NOMO-1 treated with DMSO at 0.1 percent for 48 hours (cell line): ENCODE measurements at regions not wholly inside any gene's neighbourhood (a gene's known extent, or its start where the extent isn't known, plus 50 kb on each side); places are given as distances from the start of the nearest gene placed in this dataset.
"Not testable (repeated sequence)": the region's sequence is repeated elsewhere in the genome, so short reads cannot be mapped to it uniquely, and the experiment has no call there.

Source experiments
- DNase-seq: peaks from one replicate; lab custom pipeline; 2025; ENCODE audit not compliant: unreplicated experiment; lab: John Stamatoyannopoulos, UW

DNA sequence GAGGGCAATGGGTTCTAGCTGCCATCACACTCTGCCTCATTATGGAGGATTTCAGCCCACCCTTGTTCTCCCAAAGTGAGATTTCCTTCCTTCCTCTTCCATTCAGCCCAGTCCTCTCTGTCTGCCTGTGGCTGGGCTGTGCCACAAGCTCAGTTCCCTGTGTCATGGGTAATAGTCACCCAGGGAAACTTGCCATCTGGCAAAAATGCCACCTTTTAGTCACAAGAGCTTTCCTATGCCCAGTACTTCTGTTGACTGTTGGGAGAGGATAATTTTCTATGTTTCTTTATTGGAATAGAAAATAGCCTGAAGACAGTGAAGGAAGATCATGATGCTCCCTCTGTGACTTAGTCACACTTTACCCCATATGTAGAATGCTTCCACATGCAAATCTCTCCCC, 71.4 kb downstream of the TLR4 start:
- no peak for DNase-seq

DNA sequence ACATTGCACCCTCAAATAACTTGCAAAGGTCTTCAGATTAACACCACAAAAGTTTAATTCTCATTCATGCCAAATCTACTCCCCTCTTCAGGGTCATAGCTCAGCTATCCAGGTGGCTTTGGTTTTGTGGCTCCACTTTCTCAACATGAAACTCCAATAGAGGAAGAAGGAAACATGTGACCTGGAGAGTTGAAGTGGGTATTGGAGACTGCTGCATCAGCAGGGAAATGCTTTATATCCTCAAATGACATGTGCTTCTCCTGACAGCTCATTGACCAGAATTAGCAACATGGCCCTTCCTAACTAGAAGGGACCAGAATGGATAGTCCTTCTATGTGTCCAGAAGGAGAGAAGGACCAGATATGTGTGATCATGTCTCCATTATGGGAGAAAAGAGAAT, 73.6 kb downstream of the TLR4 start:
- peak; percentile 85 for DNase-seq

DNA sequence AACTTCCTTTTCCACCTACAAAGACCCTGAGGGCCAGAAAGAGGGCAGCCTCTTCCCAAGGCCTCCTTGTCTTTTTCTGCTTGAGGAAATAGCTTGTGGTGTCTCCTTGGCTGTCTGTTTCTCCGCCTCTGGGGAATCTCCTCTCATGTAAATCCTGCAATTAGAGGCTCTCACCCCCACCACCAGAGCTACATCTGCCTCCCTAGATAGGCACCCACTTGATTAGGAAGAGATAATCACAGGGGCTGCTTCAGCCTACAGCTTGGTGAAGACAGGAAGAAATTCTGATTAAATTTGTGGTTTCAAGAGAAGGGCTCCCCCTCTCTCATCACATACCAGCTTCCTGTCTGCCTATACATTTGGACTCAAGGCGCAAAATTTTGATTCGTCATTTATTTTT, 75.6 kb downstream of the TLR4 start:
- DNase-seq = no peak

DNA sequence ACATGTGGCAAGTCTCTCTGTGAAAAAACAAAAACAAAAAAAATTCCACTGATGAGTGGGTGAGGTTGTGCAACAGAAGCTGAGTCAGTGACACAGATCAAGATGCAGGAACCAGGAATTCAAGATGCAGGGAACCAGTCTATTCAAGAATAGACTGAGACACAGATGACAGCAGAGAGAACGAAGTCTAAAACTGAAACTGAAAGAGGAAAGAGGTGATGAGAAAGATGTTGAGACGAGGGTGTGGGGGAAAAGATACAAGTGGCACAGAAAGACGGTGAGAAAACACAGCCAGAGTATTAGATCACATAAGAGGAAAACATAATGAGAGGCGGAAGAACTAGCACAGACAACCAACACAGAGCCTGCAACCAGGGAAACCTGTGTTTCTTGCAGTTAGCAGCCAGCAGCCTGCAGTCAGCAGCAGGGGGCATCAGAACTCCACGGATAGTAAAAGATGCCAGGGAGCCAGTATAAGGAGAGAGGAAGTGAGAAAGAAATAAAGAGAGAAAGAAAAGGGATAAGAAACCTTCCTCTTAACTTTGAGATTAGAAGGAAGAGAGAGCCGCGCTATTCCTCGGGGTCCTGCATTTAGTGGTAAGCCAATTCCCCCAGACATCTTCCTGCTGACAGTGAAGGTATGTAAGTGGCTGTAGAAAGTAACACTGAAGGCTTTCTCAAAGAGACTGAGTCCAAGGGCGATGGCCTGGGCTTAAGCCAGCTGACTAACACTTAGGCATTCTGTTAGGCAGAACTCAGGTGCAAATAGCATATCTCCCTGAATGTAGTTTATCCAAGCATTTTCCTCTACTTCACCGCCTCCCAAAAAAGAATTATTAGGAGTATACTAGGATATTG, 79.0 kb downstream of the TLR4 start:
- DNase-seq = peak; percentile 95

DNA sequence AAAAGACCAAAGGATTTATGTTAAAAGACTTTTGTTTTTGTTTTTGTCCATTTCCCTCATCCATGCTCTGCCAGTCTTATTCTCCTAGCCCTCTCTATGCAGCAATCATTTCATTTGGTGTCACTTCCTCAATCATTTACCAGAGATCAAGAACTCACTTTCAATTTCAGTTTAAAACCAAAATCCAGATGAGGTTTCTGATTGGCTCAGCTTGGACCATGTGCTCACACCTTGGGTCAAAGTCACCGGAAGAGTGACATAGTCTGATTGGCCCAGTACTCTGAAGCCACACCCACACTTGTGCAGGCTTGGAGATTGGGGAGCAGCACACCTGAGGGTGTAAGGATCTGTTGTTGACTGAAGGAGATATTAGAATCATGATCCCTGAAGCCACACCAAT, 79.6 kb downstream of the TLR4 start:
- peak; percentile 87 for DNase-seq

DNA sequence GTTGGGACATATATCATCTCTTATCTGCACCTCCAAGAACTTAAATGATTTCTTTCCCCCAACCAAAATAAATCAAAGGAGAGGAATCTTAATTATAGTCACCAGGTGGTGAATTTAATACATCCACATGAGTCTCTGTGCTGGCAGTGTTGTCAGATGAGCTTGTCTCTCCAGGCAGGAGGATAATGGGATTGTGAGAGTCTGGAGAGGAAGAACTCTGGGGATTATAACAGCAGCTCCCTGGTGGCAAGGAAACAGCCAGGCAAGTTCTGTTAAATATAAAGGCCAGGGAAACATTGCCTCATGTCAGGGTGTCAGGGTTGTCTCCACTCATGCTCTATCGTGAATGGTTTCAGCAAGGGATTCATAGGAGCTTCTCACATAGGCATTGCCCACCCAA, 80.8 kb downstream of the TLR4 start:
- DNase-seq = no peak

DNA sequence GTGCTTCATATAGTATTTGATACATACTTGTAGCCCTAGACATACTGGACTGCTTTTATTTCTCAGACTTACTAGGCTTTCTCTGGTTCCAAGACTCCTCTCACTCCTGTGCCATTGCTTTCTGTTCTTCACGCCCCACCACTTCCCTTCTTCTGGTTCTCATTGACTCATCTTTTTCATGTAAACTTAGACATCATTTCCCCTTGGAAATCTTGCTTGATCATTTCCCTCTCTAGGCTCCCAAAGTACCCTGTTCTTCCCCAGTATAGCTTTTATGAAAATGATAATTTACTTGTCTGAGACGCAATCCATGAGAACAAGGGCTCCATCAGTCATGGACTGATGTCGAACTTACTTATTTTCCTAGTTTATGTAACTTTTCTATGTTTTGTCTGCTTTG, 83.5 kb downstream of the TLR4 start:
- peak; percentile 8 for DNase-seq

DNA sequence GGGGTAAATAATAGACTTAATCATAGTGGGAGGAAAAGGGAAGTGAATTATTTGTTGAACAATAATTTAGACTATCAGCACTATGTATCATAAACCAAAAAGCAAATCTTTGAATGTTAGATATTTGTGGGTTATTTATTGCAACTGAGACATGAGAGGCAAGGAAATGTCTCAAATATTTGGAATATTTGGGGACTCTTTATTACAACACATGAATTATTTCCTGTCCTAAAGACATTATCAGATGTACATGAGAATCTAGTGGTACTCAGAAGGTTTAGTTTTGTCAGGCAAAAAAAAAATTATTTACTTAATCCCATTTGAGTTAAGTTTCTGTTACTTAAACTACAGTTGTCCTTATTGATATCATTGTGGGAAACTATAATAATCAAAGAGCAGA, 91.1 kb downstream of the TLR4 start:
- no peak for DNase-seq

DNA sequence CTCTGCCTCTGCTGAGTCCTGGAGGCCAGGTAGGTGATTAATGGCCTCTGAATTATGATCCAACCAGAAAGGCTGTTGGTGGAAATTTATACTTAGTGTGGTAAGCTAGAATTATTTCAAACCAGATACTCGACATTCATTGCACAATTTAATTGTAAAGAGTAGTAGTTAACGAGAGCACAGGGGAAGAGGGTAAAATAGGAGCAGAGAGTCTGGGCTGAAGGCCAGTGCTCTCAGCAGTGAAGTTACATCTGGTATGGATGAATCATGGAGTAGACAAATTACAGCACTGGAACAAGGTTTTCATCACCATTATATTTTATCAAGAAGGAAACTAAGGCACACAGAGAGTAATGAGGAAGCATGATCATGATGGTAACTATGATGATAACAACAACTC, 92.5 kb downstream of the TLR4 start:
- DNase-seq = no peak

DNA sequence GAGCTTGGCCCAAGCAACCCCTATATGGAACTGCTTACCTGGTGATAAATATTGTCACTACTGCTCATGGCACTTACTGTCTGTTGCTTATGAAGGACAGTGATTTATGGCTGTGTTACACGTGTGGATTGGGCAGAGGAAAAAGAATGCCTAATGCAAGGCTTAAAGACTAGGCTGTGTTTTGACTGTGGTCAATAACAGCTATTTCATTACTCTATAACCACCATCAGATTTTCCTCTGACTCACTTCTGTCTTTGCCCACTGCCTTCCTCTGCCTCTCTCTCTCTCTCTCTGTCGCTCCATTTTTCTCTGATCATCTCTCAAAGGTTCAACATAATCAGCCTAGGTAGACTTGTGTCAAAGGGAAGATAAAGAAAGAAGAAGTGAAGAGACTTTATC, 96.2 kb downstream of the TLR4 start:
- DNase-seq = no peak

DNA sequence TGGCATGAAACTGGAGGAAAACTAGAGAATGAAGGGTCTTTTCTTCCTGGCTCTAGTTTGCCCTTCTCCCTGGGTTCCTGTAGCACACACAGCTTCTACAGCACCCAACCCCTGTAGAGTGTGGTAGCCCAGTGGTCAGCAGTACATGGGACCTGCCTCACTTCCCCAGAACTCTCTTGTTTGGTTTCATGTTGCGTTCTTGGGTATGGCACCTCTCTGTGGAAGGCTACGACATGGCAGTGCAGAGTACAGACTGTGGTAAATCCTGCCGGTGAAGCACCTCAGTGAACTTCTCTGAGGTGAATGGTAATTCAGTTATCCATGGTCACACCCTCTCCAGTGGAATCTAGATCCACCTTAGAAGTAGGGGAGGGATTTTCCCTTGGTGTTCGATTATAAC, 105.5 kb downstream of the TLR4 start:
- no peak for DNase-seq

DNA sequence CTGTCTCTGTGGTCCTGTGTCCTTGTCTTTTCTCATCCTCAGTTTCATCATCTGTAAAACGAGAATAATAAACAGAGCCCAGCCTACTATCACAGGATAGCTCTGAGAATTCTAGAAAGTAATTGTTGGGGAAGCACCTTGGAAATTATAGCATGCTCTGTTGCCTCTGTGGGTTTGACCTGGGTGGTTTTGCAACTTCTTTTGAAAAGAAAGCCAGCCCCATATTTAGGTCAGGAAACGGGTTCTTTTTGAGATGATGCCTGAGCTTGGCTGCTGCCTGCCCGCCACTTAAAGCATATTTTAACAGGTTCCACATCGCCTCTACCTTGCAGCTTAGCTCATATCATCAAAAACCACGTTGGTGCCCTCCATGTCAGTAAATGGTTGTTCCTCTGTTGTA, 111.1 kb downstream of the TLR4 start:
- DNase-seq = no peak

DNA sequence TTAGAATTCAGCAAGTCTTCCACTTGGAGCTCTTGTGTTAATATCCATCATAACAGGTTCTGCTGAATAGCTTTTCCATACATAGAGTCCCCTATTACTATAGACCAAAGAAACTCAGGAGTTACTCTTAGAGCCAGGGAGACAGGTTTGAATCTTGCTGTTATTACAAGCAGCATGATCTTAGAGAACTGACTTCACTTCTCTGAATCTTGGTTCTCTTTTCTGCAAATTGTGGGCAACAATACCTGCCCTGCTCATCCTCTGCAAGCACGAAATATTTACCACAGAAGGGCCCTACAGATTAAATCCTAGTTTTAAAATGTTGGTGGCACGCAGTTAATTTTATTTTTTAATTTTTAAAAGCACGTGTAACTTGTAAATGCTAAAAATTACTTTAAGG, 111.7 kb downstream of the TLR4 start:
- DNase-seq = no peak

DNA sequence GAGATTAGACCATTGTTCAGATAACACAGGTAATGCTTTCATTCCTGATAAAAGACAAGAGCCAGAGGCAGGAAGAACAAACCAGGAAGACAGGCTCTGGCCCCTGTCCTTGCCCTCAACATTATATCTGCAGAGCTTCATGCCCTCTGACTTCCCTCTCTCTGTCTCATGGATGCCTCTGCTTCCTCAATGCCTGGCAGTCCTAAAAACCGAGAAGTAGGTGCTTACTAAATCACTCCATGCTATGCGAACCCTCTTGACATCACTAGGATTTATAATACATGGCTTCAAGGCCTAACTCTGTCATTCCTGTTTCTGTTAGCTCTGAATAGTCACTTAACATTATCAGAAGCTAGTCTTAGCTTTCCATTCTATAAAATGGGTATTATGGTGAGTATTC, 117.8 kb downstream of the TLR4 start:
- peak; percentile 32 for DNase-seq

DNA sequence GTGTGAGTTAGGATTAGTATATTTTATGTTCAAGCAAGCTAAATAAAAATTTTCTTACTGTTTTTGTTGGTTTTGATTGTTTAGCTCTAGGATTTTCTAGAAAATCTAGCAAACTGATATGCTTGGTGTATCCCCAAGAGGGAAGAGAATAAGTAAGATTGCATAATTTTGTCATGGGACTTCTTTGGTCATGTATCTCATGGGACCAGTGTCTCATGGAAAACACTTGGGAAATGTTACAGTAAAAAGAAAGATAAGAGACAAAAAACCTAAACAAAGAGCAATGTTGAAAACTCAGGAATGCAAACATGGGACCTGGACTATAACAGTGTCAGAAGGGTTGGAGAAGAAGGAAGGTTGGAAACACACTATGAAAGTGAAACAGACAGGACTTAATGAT, 119.4 kb downstream of the TLR4 start:
- no peak for DNase-seq

DNA sequence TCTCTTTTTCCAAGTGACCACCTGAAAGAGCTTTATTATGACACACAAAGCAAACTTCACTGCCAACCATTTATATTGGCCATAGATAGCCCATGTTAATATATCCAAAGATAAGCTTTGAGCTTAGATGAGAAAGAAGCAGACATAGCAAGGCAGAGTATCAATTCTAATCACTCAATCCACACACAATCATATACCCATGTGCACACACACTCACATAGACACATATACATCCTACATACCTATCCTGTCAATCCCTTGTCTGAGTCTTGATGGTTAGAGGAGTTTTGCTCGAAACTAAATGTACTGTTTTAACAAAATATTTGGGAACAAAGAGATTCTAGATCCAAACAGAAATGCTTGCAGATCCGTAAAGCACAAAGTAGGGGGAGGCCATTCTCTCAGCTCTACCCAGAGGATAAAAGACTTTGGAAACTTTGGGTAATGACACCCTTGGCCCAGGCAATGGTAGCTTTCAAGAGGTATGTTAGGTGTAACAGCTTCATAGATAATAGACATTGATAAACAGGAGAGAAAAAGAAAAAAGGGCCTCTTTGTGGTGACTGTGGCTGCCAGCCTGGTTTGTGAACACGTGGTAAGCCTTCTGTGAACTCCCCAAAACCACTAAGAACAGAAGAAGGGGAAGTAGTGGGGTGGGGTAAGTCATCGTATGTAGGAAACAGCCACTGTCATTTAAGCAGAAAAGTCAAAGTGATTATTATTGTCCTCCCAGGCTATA, 121.6 kb downstream of the TLR4 start:
- DNase-seq = peak; percentile 93

DNA sequence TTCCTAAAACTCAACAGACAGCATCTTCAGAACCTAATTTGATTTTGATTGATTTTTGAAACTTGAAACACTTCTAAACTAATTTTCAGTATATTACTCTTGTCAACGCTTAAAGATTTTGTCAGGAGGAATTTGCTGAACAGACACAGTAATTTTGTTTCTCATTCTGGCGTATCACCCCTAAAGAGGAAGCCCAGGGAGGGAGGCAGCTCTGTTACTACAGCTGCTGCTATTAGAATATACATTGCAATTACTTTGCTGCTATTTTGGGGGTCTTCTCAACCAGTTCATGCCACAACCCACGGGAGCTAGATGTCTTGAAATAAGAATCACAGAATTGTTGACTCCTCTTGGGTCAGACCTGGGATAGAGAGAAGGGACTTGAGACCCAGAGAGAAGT, 122.6 kb downstream of the TLR4 start:
- DNase-seq = peak; percentile 64

DNA sequence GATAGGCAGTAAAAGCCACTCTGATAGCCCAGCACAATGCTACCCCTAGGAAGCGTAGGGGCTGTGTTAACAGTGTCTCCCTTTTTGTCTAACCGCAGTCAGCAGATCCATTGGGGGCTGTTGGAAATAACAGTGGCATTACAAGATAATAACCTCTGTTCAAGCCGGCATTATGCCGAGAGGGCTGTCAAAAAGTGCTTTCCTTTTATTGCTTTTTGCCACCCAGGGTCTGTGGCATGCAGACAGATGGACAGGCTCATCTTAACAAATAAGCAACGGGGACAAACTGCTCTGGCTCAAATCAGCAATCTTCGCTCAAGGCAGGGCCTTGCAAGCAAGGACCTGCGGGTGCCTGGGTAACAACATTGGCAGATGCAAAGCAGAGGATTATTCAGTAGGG, 123.3 kb downstream of the TLR4 start:
- no peak for DNase-seq

DNA sequence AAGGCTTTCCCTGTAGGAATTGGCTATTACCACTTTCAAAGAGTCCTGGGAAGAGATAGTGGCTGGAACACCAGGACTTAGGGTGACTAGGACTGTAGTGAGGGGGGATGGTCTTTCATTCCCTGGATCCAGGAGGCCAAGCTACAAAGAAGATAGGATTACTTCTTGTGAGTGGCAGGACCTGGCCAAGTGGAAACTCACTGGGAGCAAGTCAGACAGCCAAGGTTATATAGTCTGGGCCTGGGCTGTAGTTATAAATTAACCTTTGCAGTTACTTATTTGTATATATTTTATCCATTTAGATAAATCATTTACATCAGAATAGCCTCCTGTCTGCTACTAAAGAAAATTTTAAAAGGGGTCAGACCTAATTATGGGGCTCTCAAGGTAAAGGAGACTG, 124.3 kb downstream of the TLR4 start:
- DNase-seq = no peak

DNA sequence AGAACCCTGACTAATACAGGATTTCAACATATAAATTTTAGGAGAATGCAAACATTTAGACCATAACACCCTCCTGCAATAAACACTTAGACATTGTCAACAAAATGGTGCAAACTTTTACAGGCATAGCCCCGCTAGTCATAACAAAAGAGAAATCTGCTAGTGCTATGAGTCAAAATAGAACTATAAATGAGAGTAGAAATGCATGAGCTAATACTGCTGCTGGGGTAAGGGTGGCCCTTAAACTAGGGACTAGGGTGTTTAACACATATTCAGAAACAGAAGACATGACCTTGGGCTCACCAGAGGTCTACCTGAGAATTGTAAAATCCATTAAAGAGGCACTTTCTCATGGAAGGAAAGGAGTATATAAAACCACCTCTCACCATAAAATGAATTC, 131.6 kb downstream of the TLR4 start:
- no peak for DNase-seq

DNA sequence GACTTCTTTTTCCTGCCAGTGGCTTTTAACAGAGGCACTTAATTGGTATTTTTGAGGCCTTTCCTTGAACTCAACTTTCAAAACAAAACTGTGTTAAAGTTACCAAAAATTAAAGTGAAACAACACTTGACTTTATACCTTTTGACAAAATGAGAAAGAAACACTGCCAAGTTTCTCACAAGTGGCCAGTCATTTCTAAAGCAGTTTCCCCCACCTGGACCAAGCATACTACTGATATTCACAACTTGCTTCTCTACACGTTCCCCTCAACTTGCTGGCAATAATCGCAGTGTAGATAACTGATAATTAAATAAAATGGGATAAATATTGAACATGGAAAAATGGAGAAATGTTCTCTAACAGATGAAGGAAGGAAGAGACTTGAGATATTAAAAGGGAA, 135.7 kb downstream of the TLR4 start:
- DNase-seq = no peak

DNA sequence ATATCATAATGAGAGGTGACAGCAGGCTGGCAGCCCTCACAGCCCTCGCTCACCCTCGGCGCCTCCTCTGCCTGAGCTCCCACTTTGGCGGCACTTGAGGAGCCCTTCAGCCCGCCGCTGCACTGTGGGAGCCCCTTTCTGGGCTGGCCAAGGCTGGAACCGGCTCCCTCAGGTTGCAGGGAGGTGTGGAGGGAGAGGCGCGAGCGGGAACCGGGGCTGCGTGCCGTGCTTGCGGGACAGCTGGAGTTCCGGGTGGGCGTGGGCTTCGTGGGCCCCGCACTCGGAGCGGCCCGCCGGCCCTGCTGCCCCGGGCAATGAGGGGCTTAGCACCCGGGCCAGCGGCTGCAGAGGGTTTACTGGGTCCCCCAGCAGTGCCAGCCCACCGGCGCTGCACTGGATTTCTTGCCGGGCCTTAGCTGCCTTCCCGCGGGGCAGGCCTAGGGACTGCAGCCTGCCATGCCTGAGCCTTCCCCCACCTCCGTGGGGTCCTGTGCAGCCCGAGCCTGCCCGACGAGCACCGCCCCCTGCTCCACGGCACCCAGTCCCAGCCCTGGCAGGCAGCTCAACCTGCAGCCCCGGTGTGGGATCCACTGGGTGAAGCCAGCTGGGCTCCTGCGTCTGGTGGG, 147.7 kb downstream of the TLR4 start:
- not testable (repeated sequence) for DNase-seq
